Astrocyte of the cerebellum (primary cell): ENCODE measurements at regions not wholly inside any gene's neighbourhood (a gene's known extent, or its start where the extent isn't known, plus 50 kb on each side); places are given as distances from the start of the nearest gene placed in this dataset.

Source experiments
- DNase-seq: peaks from one replicate; pipeline ENCODE4 v3.0.0-alpha.2; 2011; ENCODE audit warnings: low read depth
- H3K4me3 ChIP-seq: 2 replicates; pipeline ENCODE4 v1.5.1; 2011; ENCODE audit warnings: mild to moderate bottlenecking, low read depth, low read length, moderate library complexity
- in situ Hi-C: cut with HindIII; loops from 2 replicates; pipeline ENCODE4 v1.10.0; 2017; ENCODE audit warnings: low sequenced_read_pairs
- TF ChIP-seq, protein P1 (sequence below): IDR thresholded peaks from 2 replicates; pipeline ENCODE4 v1.5.1; 2012; ENCODE audit warnings: low read length, low read depth, moderate library complexity, mild to moderate bottlenecking; ENCODE audit errors: missing control alignments

DNA sequence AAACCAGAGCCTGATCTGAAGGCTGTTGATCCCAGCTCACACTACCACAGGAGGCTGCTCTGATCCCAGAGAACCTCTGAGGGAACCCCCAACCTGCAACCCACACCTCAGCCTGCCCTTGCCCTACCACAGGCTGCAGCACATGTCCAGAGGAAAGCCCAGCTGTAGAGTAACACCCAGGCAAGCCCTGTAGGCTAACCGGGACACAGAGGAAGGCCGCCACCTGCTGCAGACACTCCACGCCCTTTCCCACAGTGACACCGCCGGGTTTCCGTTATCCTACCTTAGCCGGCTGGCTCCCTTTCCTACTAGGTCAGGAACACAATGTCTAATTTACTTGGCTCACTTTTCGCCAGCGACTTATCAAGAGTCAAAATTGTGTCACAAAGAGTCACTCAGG is 266.7 kb upstream of the KLHL29 start:
- TF ChIP-seq, protein P1, sequence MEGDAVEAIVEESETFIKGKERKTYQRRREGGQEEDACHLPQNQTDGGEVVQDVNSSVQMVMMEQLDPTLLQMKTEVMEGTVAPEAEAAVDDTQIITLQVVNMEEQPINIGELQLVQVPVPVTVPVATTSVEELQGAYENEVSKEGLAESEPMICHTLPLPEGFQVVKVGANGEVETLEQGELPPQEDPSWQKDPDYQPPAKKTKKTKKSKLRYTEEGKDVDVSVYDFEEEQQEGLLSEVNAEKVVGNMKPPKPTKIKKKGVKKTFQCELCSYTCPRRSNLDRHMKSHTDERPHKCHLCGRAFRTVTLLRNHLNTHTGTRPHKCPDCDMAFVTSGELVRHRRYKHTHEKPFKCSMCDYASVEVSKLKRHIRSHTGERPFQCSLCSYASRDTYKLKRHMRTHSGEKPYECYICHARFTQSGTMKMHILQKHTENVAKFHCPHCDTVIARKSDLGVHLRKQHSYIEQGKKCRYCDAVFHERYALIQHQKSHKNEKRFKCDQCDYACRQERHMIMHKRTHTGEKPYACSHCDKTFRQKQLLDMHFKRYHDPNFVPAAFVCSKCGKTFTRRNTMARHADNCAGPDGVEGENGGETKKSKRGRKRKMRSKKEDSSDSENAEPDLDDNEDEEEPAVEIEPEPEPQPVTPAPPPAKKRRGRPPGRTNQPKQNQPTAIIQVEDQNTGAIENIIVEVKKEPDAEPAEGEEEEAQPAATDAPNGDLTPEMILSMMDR = no peak
- no peak for DNase-seq
- in situ Hi-C loops = no loop called here
- no peak overlapping the region for H3K4me3 ChIP-seq

DNA sequence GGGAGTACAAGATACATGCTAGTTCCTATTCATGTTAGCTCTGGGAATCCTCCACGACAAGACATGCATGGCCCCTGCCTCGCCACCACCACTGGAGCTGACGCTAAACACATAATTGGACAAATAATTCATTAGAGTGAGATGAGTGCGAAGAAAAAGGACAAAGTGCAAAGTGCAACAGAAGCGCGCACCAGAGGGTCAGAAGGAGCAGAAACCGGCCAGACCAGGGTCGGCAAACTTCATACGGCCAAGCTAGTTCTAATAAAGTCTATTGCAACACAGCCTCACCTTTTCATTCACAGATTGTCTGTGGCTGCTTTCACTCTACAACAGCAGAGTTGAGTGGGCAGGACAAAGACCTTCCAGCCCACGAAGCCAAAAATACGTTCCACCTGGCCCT is 266.1 kb upstream of the KLHL29 start:
- TF ChIP-seq, protein P1 = no peak
- in situ Hi-C loops = no loop called here
- no peak overlapping the region for H3K4me3 ChIP-seq
- no peak for DNase-seq

DNA sequence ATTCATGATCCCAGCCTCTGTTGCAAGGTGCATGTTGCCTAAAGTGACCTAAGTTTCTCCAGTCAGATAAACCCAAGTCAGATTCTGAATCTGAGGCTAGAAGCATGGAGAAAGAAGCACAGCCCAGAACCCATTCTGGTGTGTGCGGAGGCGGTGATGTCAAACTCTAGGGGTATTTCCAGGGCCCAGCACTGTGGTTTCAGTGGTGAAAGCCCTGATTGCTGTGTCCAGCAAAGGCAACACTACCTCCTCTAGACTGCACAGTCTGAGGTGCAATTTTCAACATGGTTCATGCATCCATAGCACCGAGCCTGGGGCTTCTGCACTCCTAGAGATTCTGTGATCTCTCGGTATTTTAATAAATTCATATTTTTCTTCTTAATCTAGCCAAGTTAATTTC is 264.8 kb upstream of the KLHL29 start:
- in situ Hi-C loops = no loop called here
- DNase-seq = no peak
- H3K4me3 ChIP-seq = no peak overlapping the region
- TF ChIP-seq, protein P1 = no peak

DNA sequence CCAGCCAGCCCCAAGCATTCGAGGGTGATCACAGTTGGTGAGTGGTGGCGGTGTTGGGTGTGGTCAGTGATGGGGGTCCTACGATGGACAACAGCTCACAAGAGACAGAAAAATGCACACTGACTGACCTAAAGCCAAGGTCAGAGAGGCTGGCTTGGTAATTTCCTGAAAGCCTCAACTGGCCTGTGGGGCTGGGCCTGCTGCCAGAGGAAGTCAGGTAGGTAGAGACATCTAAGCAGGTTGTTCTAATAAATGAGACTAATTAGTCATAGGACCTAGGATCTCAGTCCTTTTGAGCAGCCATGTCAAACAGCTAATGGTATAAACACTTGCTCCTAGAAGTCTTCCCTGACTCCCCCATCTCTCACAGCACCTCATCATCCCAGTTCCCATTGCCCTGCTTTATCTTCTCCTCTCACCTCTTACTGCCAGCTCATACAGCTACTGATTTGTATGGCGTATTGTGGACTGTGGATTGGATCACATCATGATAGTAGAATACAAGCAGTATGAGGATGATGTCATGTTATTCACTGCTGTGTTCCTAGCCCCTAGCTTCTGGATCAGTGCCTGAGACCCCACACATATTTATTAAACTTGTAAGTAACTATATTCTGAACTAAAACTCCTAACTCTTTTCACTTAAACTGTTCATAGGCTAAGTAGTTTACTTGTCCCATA is 262.9 kb upstream of the KLHL29 start:
- TF ChIP-seq, protein P1 = no peak
- no peak overlapping the region for H3K4me3 ChIP-seq
- in situ Hi-C loops = no loop called here
- no peak for DNase-seq

DNA sequence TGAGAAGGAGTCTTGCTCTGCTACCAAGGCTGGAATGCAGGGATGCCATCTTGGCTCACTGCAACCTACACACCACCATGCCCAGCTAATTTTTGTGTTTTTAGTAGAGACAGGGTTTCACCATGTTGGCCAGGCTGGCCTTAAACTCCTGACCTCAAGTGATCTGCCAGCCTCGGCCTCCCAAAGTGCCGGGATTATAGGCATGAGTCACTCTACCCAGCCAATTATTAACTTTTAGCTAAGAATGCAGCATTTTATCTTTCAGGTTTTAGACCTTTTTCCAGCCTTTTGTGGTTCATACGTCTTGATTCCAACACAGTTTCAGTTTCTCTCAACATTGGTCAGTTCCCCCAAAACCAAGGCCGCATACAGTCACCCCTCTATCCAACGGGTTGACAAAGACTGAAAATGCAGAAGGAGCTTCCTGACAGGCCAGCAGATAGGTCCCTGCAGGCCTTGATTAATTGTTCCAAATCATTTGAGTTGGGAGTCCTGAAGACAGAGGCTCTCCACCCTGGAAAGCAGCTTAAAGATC is 262.2 kb upstream of the KLHL29 start:
- no peak overlapping the region for H3K4me3 ChIP-seq
- TF ChIP-seq, protein P1 = no peak
- in situ Hi-C loops = no loop called here
- DNase-seq = no peak

DNA sequence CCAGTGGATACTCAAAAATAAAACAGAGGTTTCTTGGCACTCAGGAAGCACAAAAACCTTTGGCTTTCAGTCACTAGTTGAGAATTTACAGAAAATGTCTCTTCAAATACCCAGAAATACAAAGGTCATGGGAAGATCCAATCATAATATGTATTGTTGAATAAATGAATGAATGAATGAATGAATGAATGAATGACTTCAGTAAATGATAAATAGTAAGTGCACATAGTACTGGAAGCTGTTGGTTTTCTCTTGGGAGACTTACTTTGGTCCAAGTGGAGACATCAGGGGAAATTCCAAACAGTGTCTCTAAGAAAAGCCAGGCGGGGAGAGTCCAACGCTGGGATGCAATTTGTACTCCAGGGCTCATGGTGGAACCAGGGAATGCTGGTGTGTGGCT is 261.3 kb upstream of the KLHL29 start:
- TF ChIP-seq, protein P1 = no peak
- no peak overlapping the region for H3K4me3 ChIP-seq
- in situ Hi-C loops = no loop called here
- DNase-seq = no peak
